HG02981 (cell line): ENCODE measurements at regions not wholly inside any gene's neighbourhood (a gene's known extent, or its start where the extent isn't known, plus 50 kb on each side); places are given as distances from the start of the nearest gene placed in this dataset.

Source experiments
- ATAC-seq: cut with Tn5 transposase; IDR thresholded peaks from one replicate; pipeline ENCODE4 v1.9.1; 2021; ENCODE audit warnings: mild to moderate bottlenecking, moderate library complexity; ENCODE audit not compliant: unreplicated experiment

GRCh38 chr4:181646864-181647263, 596.3 kb upstream of the TENM3 start:
- ATAC-seq, result no peak

- no peak for ATAC-seq
These were observed 595.6 kb upstream of the TENM3 start for GRCh38 chr4:181647396-181648147.

GRCh38 chr4:181650033-181650825, 593.0 kb upstream of the TENM3 start:
- no peak for ATAC-seq

GRCh38 chr4:181656748-181657147, 586.5 kb upstream of the TENM3 start:
- no peak for ATAC-seq

- ATAC-seq, result no peak
These were observed 584.0 kb upstream of the TENM3 start for GRCh38 chr4:181659202-181659601.

GRCh38 chr4:181659876-181660275, 583.3 kb upstream of the TENM3 start:
- no peak for ATAC-seq

GRCh38 chr4:181661090-181661489, 582.1 kb upstream of the TENM3 start:
- no peak for ATAC-seq

- ATAC-seq, result no peak
These were observed 581.3 kb upstream of the TENM3 start for GRCh38 chr4:181661923-181662322.

GRCh38 chr4:181662383-181662782, 580.8 kb upstream of the TENM3 start:
- no peak for ATAC-seq

GRCh38 chr4:181670506-181670905, 572.7 kb upstream of the TENM3 start:
- ATAC-seq, result no peak

- ATAC-seq, result no peak
These were observed 571.5 kb upstream of the TENM3 start for GRCh38 chr4:181671672-181672071.

GRCh38 chr4:181672751-181673150, 570.5 kb upstream of the TENM3 start:
- ATAC-seq, result no peak

GRCh38 chr4:181674315-181674875, 568.8 kb upstream of the TENM3 start:
- no peak for ATAC-seq

GRCh38 chr4:181676546-181676945, 566.7 kb upstream of the TENM3 start:
- ATAC-seq, result no peak

- ATAC-seq, result no peak
These were observed 566.0 kb upstream of the TENM3 start for GRCh38 chr4:181677201-181677600.

- no peak for ATAC-seq
These were observed 565.6 kb upstream of the TENM3 start for GRCh38 chr4:181677621-181678020.

- no peak for ATAC-seq
These were observed 563.4 kb upstream of the TENM3 start for GRCh38 chr4:181679754-181680153.

- no peak for ATAC-seq
These were observed 560.7 kb upstream of the TENM3 start for GRCh38 chr4:181682367-181683047.

- ATAC-seq, result no peak
These were observed 558.9 kb upstream of the TENM3 start for GRCh38 chr4:181684310-181684709.

- no peak for ATAC-seq
These were observed 557.7 kb upstream of the TENM3 start for GRCh38 chr4:181685461-181685860.

- no peak for ATAC-seq
These were observed 557.3 kb upstream of the TENM3 start for GRCh38 chr4:181685911-181686310.
